A673 (cell line): ENCODE measurements at regions not wholly inside any gene's neighbourhood (a gene's known extent, or its start where the extent isn't known, plus 50 kb on each side); places are given as distances from the start of the nearest gene placed in this dataset.

Source experiments
- EZH2 ChIP-seq: fragments of 200-600 bp; sonication (generic); IDR thresholded peaks from 2 replicates; pipeline ENCODE4 v1.6.1; 2017; ENCODE audit warnings: borderline replicate concordance, low read depth, mild to moderate bottlenecking, mixed read lengths, antibody characterized with exemption, low read length; ENCODE audit not compliant: poor library complexity, severe bottlenecking
- TF ChIP-seq, protein P1 (sequence below): fragments of 300-800, 200-600 bp; sonication (generic); conservative IDR thresholded peaks from 2 replicates; pipeline ENCODE4 v1.5.1; 2017; ENCODE audit warnings: low read depth, mild to moderate bottlenecking, antibody characterized with exemption, low read length, moderate library complexity, mixed read lengths

DNA sequence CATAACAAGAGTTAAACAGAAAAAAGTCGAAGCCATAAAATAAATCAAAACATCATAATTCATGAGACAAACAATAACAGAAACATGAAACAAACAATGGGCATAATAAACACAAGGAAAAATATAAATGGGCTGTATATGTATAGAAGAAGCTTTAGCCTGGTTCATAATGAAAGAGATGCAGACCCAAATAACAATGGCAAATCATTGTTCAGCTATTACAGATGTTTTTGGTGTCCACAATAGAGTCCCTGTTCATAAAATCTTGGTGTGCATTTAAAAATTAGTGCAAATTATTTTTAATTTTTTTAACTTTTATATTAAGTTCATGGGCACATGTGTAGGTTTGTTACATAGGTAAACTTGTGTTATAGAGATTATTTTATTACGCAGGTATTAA lies 1185.9 kb upstream of the B3GALT2 start:
- TF ChIP-seq, protein P1, sequence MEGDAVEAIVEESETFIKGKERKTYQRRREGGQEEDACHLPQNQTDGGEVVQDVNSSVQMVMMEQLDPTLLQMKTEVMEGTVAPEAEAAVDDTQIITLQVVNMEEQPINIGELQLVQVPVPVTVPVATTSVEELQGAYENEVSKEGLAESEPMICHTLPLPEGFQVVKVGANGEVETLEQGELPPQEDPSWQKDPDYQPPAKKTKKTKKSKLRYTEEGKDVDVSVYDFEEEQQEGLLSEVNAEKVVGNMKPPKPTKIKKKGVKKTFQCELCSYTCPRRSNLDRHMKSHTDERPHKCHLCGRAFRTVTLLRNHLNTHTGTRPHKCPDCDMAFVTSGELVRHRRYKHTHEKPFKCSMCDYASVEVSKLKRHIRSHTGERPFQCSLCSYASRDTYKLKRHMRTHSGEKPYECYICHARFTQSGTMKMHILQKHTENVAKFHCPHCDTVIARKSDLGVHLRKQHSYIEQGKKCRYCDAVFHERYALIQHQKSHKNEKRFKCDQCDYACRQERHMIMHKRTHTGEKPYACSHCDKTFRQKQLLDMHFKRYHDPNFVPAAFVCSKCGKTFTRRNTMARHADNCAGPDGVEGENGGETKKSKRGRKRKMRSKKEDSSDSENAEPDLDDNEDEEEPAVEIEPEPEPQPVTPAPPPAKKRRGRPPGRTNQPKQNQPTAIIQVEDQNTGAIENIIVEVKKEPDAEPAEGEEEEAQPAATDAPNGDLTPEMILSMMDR, result no peak
- TF ChIP-seq EZH2, result no peak
